ENCODE measurements at regions not wholly inside any gene's neighbourhood (a gene's known extent, or its start where the extent isn't known, plus 50 kb on each side); places are given as distances from the start of the nearest gene placed in this dataset.
"Not testable (repeated sequence)": the region's sequence is repeated elsewhere in the genome, so short reads cannot be mapped to it uniquely, and the experiment has no call there.

DNA sequence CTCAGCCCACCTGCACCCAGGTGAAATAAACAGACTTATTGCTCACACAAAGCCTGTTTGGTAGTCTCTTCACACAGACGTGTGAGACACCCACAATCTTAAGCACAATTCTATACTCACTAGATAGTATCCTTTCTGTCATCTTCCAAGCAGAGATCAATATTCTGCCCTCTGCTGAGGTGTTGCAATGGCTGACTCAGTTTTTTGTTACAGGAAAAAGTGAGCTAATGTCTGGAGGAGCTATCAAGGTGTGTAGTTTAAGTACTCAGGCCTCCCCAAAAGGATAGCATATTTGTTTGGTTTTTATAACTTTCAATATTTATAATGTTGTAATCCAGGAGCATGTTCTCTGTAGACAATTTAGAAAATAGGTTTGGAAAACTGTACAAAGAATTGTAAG, 775.2 kb upstream of the POU3F4 start:
- DNase-seq, result no peak

DNA sequence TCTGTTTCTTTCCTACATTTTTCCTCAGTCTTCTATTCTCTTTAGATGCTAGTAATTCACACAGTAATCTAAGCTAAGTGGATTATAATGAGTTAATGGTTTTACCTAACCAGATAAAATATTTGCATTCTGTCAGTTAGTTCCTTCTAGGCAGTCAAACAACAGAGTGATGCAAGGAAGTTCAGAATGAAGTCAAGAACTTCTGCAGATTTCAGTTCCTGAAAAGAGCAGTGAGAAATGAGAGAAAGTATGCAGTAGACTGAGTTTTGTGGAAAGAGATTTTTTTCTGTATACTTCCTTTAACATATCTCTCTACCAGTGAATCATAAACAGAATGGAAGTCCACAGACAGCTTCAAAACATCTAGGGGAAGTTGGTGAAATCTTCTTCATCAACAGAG, 774.0 kb upstream of the POU3F4 start:
- no peak for DNase-seq

GRCh38 chrX:82738313-82738712, 769.8 kb upstream of the POU3F4 start:
- DNase-seq, result not testable (repeated sequence)

GRCh38 chrX:82742351-82742750, 765.7 kb upstream of the POU3F4 start:
- no peak for DNase-seq

DNA sequence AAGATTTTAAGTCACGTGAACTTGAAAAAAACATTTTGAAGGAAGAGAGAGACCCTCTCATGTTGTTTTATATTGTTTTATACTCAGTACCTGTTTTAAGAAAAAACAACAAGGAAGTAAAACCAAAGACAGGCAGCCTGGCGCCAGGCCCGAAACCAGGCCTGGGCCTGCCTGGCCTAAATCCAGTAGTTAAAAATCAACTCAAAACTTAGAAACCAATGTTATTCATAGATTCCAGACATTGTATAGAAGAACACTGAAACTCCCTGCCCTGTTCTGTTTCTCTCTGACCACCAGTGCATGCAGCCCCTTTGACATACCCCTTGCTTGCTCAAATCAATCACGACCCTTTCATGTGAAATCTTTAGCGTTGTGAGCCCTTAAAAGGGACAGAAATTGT, 762.4 kb upstream of the POU3F4 start:
- not testable (repeated sequence) for DNase-seq

- DNase-seq, result no peak
Observed at GRCh38 chrX:82748906-82749505, 759.1 kb upstream of the POU3F4 start.

- no peak for DNase-seq
Observed at GRCh38 chrX:82756272-82756671, 751.8 kb upstream of the POU3F4 start.

- no peak for DNase-seq
Observed at GRCh38 chrX:82757614-82758013, 750.5 kb upstream of the POU3F4 start.

- no peak for DNase-seq
Observed at GRCh38 chrX:82764521-82764920, 743.6 kb upstream of the POU3F4 start.

DNA sequence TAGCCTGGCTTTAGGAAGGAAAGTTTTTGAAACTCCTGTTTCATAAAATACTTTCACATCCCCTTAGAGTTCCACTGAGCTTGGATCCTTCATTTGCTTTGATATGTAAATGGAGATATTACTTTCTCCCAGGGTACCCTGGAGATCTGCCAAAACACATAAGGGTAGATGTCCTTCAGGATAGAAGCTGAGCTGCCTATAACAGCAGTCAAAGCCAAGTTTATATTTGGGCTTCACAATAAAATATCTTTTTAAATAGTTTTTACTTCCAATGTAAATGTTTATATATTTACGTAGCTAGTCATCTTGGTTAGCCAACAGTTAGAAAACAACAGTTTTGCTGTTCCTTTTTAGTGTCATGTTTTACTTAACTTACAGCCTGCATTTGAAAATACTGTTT, 742.3 kb upstream of the POU3F4 start:
- no peak for DNase-seq

DNA sequence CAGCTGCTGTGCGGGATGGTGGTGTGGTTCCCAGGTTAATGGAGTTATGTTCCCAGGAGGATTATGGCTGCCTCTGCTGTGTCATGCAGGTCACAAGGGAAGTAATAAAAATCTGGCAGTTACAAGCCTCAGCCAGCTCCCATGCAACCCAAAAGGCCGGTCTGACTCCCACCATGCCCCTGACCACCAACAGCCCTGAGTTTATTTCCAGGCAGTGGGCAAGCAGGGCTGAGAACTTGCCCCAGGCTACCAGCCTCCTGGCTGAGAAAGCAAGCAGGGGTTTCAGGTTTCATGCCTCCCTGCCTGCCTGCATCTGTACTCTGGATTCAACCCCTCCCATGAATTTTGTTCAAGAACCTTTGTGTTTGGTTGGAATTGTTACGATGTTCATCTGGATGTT, 732.7 kb upstream of the POU3F4 start:
- no peak for DNase-seq

DNA sequence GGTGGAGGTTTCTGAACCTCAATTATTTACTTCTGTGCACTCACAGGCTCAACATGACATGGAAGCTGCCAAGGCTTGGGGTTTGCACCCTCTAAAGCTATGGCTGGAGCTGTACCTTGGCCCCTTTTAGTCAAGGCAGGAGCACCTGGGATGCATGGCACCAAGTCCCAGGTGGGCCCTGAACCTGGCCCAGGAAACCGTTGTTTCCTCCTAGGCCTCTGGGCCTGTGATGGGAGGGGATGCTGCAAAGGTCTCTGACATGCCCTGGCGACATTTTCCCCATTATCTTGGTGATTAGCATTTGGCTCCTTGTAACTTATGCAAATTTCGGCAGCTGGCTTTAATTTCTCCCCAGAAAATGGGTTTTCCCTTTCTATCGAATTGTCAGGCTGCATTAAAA, 726.1 kb upstream of the POU3F4 start:
- no peak for DNase-seq

GRCh38 chrX:82812902-82813301, 695.2 kb upstream of the POU3F4 start:
- DNase-seq, result not testable (repeated sequence)

- DNase-seq, result no peak
Observed at GRCh38 chrX:82813671-82814078, 694.4 kb upstream of the POU3F4 start.

DNA sequence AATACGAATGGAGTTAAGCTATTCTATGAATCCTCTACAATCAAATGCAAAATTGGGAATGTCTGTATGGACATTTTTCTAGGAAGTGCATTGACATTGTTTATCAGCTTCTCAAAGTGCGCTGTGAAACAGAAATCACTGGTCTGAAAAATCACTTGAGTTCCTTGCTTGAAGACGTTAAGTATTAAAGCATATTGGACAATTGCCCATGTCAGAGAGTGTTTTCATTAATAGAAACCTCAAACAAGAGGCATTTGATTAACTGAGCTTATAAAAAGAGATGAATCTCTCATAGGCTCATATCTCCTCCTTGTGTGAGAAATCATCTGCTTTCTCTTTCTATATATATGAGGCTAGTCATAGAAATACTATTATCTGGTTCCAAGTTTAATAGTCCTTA, 692.1 kb upstream of the POU3F4 start:
- no peak for DNase-seq

- no peak for DNase-seq
Observed at GRCh38 chrX:82816562-82816961, 691.5 kb upstream of the POU3F4 start.

DNA sequence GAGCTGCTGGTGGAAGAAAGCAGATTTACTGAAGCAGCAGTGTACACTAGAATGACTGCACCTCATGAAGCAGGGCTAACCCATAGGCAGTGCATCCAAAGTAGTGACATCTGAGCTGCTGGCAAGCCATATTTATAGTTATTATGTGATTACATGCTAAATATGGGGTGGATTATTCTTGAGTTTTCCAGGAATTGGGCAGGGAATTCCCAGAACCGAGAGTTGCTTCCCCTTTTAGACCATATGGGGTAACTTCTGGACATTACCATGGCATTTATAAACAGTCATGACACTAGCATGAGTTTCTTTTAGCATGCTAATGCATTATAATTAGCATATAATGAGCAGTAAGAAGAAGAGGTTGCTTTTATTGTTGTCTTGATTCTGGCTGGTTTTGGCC, 665.8 kb upstream of the POU3F4 start:
- DNase-seq, result no peak

DNA sequence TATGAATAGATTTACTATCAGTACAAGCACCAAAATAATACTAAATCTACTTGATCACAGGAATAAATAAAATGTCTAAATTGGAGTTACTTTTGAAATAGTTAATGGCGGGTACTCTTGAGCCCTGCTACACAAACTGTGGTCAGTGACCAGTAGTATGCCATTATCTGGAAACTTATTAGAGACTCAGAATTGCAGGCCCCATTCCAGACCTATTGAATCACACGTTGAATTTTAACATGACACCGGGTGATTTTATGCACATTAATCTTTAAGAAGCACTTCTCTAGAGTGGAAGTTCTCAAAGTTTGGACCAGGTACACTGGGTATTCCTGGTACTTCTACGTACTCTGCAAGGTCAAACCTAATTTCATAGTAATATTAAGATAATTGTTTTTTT, 660.0 kb upstream of the POU3F4 start:
- no peak for DNase-seq
